ENCODE measurements at regions not wholly inside any gene's neighbourhood (a gene's known extent, or its start where the extent isn't known, plus 50 kb on each side); places are given as distances from the start of the nearest gene placed in this dataset.

- intact Hi-C loops (cut with DNase I, micrococcal nuclease): no loop called here
- no peak for ATAC-seq
- DNase-seq: no peak
Measured at GRCh38 chr4:58138786-58139668, 1028.8 kb upstream of the IGFBP7 start.

DNA sequence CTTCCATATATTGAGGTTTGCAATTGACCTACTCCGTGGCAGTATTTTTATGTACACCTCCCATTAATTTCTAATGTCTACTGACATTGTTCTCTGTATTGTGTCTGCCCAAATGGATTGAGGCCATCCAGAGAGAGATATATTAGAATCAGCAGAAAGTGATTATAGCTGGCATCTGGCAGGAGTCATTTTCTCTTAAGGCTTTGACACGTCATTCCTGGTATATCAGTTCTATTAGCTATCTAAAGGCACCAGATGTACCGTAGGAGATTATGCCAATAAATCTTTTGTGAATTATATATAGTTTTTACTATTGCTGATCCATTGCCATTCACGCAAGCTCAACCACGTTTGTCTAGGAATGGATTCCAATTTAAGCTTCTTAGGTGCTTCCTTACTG, 1026.4 kb upstream of the IGFBP7 start:
- ATAC-seq: no peak
- DNase-seq: no peak
- intact Hi-C loops (cut with DNase I, micrococcal nuclease): no loop called here

DNA sequence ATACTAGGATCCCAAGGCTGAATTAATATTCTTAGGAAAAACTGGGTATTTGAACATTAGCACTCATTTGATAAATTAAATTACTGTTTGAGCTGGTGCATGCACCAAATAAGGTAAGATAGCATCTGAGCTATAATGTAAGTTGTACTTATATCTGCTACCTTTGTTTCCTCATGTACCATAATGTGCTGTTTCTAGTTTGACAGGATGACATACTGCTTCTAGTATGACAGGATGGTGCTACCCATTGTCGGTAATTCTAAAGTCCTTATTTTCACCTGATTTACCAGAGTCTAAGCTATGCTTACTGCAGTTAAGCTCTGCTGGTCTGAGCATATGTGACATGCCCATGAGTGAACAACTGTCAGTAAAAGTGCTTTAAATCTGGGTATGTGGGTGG, 1017.5 kb upstream of the IGFBP7 start:
- DNase-seq (no peak), ATAC-seq (no peak)
- intact Hi-C loops (cut with DNase I, micrococcal nuclease): no loop called here

DNA sequence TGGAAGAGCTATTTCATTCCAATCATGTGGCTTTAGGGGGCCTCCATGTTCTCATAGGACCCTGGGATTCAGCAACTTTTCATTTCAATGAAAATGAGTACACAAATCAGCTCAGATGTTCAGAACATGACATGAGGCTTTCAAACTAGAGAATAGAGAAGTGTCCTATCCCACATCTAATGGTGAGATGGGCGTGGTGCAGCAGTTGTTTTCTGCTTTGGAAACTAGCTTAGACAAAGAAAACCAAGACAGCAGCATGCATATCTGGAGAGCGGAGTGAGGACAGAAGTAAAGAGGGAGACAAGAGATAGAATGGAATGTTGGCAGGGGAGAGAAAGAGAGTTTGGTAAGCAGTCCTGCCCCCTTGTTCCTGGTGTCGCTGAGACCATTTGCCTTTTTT, 1009.1 kb upstream of the IGFBP7 start:
- intact Hi-C loops (cut with DNase I, micrococcal nuclease): no loop called here
- ATAC-seq: no peak

DNA sequence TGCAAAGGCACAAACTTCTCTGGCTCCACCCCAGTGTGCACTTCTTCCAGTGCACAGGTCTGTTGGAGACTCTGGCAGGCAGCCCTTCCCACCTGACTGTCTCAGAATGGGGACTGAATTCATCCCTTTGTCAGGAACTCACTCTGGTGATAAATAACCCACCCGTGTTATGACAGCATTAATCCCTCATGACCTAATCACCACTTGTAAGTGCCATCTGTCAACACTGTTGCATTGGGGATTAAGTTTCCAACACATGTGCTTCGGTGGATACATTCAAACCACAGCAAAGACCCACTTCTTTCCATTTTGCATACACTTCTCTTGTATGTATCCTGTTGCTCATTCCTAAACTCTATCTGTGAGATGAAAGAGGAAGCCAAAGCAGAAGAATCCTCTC, 1002.9 kb upstream of the IGFBP7 start:
- DNase-seq: no peak
- intact Hi-C loops (cut with DNase I, micrococcal nuclease): no loop called here
- ATAC-seq: no peak

More for the DNA sequence above, 1009.1 kb upstream of the IGFBP7 start:
- DNase-seq: no peak

GRCh38 chr4:58111818-58112217, 1001.6 kb upstream of the IGFBP7 start:
- intact Hi-C loops (cut with DNase I, micrococcal nuclease): no loop called here
- DNase-seq (no peak), ATAC-seq (no peak)

GRCh38 chr4:58093352-58093751, 983.2 kb upstream of the IGFBP7 start:
- ATAC-seq (no peak), DNase-seq (no peak)
- intact Hi-C loops (cut with DNase I, micrococcal nuclease): no loop called here

- ATAC-seq: no peak
- intact Hi-C loops (cut with DNase I, micrococcal nuclease): no loop called here
Measured at GRCh38 chr4:58090539-58090938, 980.4 kb upstream of the IGFBP7 start.

GRCh38 chr4:58081356-58081755, 971.2 kb upstream of the IGFBP7 start:
- no peak for DNase-seq

More at GRCh38 chr4:58090539-58090938, 980.4 kb upstream of the IGFBP7 start:
- DNase-seq: no peak

DNA sequence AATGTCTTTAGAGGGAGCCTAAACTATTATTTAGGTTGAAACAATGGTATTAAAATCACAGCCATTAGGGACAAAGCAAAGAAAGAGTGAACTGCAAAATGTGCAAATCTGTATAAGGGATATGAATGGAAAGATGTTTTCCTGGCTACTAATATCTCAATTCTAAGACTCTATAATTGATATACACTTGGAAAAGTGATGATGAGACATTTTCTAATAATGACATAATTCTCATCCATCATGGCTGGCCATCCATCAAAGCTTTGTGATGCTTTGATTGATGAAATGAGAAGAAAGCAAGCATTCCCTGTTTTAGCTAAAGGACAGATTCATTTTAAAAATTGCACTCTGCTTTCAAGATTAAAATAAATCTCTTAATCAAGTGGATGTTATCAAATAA, 965.5 kb upstream of the IGFBP7 start:
- no peak for ATAC-seq
- no peak for DNase-seq
- intact Hi-C loops (cut with DNase I, micrococcal nuclease): no loop called here

More at GRCh38 chr4:58081356-58081755, 971.2 kb upstream of the IGFBP7 start:
- intact Hi-C loops (cut with DNase I, micrococcal nuclease): no loop called here
- ATAC-seq: no peak

GRCh38 chr4:58074382-58074781, 964.2 kb upstream of the IGFBP7 start:
- no peak for DNase-seq
- no peak for ATAC-seq
- intact Hi-C loops (cut with DNase I, micrococcal nuclease): no loop called here

DNA sequence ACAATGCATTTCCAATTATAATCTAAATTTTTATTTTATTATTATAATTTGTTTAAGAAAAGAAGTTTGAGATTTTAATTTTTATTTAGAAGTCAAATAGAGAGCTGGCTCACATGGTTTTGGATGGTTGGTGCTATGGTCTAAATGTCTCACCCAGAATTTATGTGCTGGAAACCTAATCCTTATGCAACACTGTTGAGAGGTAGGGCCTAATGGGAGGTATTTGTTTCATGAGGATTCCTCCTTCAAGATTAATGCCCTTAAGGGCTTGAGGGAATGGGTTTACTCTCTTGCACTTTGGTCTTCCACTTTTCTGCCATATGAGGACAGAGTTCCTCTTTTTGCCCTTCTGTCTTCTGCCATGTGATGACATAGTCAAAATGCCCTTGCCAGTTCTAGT, 960.5 kb upstream of the IGFBP7 start:
- DNase-seq (no peak), ATAC-seq (no peak)
- intact Hi-C loops (cut with DNase I, micrococcal nuclease): no loop called here

- intact Hi-C loops (cut with DNase I, micrococcal nuclease): no loop called here
- no peak for ATAC-seq
- DNase-seq: no peak
Measured at GRCh38 chr4:58064653-58065052, 954.5 kb upstream of the IGFBP7 start.

- DNase-seq (no peak), ATAC-seq (no peak)
- intact Hi-C loops (cut with DNase I, micrococcal nuclease): no loop called here
Measured at GRCh38 chr4:58063404-58064160, 953.4 kb upstream of the IGFBP7 start.

DNA sequence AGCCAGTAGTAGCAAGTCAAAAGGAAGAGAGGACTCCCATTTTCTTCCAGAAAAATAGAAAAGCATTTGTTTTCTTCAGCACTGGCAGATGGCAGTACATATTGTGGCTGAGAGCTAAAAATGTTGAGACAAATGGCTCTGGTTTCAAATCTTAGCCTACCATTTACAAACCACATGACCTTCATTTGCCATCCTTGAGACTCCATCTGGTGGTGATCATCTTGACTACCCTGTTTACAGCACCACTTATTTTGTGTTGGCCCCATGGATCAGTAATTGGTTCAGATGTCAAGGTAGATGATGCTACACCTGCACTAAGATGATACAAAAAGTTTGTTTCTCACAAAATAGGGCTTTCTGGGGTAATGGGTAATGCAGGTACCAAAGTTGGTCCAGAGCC, 951.8 kb upstream of the IGFBP7 start:
- ATAC-seq (no peak), DNase-seq (no peak)
- intact Hi-C loops (cut with DNase I, micrococcal nuclease): no loop called here

GRCh38 chr4:58050439-58050838, 940.3 kb upstream of the IGFBP7 start:
- ATAC-seq (no peak), DNase-seq (no peak)
- intact Hi-C loops (cut with DNase I, micrococcal nuclease): no loop called here

DNA sequence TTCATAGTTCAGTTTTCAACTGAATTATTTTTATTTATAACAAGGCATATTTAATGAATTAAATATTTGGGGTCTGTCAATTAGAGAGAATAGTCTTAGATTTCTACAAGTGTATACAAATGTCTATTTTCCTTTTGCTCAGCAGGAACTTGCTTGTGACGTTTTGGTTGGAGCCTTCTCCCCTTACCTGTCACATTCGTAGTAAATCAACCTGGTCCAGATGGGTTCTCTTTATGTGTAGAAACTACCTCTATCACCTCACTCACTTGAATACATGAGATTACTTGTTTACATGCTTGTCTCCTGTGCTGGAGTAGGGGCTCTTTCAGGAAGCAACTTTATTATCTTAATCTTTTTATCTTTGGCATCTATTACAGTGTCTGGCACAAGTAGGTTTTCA, 938.3 kb upstream of the IGFBP7 start:
- no peak for DNase-seq
- no peak for ATAC-seq
- intact Hi-C loops (cut with DNase I, micrococcal nuclease): no loop called here

DNA sequence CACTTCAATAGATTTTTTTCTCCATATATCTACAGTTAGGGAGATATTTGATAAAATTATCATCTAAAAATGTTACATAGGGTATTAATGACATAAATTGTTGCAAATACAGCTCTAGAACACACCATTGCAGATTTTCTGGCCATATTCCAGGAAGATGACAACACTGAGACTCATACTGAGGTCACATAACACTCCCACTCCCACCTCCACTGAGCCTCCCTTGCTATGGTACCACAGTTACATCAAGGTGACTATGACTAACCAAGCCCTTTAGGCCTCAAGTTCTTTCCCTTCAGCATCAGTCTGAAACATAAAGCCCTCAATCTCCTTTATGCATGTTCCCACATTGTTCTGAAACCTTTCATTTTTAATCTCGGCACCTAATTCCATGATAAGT, 932.0 kb upstream of the IGFBP7 start:
- ATAC-seq (no peak), DNase-seq (no peak)
- intact Hi-C loops (cut with DNase I, micrococcal nuclease): no loop called here

GRCh38 chr4:57993944-57994343, 883.8 kb upstream of the IGFBP7 start:
- no peak for DNase-seq
- ATAC-seq: no peak
- intact Hi-C loops (cut with DNase I, micrococcal nuclease): no loop called here

DNA sequence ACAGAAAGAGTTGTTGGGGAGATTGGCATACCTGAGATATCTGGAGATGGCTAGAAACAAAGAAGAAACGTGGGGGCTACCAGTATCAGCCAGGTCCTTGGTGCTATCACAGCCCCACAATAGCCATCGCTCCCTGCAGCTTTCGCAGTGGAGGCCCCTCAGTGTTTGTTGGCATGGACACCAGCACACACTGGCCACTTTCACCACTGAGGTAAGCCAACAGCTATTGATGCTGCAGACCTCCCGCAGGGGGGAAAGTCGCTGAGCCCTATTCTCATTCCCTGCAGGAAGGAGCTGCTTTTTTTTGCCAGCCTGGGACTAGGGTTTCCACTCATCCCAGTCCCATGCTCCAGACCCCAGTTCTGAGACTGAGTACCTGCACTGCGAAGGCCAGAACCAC, 879.2 kb upstream of the IGFBP7 start:
- DNase-seq (no peak), ATAC-seq (no peak)
- intact Hi-C loops (cut with DNase I, micrococcal nuclease): no loop called here

Data from left colon (tissue), 2 donors.